ELR (cell line): ENCODE measurements at regions not wholly inside any gene's neighbourhood (a gene's known extent, or its start where the extent isn't known, plus 50 kb on each side); places are given as distances from the start of the nearest gene placed in this dataset.
"Not testable (repeated sequence)": the region's sequence is repeated elsewhere in the genome, so short reads cannot be mapped to it uniquely, and the experiment has no call there.

Experiments
- DNase-seq: peaks from one replicate; pipeline ENCODE4 v3.0.0-alpha.2; 2015; ENCODE audit warnings: low read depth

DNA sequence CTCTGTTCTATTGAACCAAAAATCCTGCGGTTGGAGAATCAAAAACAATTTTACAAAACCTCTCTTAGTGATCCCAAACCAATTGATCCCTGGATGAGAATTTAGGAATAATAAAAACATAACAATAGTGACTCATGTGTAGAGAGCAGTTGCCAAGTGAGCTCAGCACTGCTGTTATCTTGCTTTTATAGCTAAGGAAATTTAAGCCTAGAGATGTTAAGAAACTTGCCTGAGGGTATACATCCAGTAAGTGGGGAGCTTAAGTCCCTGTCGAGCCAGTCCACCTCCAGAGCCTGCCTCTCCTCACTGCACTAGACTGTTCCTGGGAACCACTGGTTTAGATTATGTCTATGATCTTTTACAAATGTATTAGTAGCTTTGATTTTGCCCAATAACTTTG, 358.4 kb upstream of the LMCD1 start:
- no peak for DNase-seq

DNA sequence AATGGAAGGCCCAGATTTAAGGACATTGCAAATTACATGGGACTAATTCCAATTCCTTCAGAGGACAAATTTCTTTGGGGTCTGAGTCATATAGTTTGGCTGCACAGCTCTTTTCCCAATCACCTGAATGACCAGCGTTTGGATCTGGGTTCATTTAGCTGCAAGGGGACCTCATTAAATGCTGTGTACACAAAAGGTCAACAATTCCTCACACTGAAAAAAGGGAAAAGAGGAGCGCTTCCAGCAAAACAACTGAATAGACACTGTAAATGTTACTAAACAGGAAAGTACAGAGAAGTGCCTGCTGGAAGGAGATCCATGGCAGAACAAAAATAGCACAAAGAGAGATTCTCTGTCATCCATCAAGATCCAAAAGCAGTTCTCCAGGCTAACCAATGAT, 356.0 kb upstream of the LMCD1 start:
- no peak for DNase-seq

DNA sequence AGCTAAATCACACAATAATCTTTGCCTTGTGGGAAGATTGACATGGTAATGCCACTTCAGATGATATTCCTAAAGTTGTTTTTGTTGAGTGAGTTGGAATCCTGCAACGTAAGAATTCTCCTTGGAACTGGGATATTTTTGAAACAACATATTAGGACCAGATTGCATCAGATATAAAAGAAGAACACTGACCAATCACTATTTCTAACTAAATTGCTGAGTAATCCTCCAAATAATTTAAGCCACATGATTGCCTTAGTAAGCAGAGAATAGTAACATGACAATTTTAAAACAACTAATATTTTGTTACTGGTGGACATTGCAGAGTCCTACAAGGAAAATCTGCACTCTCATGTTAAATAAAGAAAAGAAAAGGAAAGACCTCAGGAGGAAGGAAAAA, 353.9 kb upstream of the LMCD1 start:
- DNase-seq: no peak

DNA sequence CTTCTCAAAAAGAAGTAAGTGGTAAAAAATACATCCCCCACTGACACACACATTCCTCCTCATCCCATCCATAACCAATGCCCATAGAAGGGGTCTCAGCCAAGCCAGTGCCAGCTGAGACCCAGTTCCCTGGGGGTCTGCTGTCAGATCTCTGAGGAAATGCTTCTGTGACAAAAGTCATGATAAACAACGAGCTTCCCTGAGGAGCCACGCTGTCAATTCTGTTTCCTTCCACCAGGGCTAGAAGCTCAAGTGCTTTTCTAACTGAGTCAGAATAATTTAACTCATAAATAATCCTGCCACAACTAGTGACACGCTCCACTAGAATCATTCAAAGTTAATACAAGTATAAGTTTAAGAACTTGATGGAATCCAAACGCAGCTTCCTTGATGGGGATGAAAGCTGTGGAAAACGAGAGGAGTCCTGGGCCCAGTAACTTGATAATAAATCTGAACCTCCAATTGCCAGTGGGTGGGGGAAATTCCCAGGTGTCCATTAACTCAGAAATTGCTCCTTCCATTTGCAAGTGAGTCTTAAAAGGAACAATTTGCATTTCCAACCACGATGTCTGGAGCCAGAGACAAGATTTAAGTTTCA, 348.7 kb upstream of the LMCD1 start:
- DNase-seq: no peak

DNA sequence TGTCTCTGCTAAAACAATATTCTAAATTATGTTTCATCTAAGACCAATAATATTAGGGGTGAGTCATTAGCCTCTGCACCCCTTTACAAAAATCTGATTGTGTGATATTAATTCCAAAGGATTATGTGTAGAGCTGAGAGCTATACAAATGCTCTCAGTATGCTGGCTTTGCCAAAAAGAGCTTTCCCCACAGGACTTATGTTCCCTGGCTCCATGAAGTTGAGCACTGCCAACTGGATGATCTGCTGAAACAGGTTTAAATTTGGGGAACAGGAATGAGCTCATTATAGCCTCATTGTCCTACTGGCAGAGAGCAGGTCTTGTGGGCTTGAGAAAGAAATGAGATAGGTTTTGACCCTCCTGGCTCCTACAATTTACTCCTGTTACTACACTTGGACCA, 347.8 kb upstream of the LMCD1 start:
- DNase-seq: no peak

DNA sequence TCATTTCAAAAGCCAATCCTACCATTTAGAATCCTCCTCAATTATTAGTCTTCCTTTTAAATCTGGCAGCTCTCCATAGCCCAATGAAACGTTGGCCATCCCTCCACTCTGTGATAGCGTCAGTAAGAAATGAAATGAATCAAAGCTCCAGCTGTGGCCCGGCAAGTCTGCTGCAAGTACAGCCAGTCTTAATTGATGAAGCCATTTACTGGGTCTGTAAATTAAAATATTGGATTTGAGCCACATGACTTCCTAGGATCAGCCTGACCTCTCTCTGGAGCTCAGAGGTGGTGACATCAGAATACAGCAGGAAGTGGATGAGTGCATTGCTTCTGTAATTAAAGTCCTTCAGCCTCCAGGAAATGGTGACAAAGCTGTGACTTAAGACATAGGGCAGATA, 347.0 kb upstream of the LMCD1 start:
- no peak for DNase-seq

DNA sequence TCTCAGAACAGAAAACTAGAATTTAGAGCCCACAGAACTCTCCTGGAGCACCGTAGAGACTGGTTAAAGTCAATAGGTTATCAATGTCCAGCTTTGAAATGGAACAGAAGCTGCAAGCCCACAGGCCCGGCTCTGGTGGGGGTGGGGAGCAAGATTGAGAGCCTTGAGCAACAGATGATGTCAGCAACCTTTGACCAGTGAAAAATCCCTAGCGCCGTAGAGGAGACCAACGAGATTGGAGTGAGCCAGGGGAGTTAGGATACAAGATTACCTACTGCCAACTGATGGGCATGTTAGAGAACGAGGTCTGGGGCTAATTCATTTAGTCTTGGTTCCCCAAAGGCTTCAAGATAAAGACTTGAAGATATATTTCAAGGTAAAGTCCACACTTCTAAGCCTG, 345.5 kb upstream of the LMCD1 start:
- DNase-seq: no peak

DNA sequence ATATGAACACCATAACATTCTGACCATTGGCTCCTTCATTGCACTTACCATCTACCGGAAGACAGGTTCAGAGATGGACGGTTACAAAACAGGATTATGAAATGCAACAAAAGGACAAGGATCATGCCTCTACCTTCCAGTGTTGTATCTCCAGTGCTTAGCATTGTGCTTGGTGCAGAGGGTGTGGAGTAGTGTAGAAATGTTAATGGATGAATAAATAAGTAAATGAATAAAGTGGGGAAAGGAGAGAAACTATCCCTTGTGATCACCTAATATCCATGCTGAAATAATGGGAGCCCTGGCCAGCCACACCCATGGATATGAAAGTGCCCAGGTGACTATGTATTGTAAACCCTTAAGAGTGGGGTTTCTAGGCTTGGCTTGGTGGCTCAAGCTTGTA, 344.8 kb upstream of the LMCD1 start:
- no peak for DNase-seq

DNA sequence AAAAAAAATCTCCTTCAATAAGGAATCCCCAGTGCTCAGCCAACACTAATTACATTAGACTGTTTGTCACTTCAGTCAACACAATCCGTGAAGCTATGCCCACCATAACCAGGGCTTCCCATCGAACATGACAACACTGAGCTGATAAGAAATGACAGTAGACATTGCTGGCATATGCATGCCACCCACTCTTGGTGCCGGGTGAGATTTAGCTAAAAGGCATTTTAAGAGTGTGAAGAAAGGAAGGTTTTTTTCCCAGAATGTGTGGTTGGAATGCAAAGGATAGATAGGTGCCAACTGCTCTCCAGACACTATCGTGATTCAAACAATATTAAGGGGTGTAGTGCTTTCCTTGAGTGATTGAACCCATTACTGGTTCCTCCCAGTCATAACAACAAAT, 344.0 kb upstream of the LMCD1 start:
- no peak for DNase-seq

DNA sequence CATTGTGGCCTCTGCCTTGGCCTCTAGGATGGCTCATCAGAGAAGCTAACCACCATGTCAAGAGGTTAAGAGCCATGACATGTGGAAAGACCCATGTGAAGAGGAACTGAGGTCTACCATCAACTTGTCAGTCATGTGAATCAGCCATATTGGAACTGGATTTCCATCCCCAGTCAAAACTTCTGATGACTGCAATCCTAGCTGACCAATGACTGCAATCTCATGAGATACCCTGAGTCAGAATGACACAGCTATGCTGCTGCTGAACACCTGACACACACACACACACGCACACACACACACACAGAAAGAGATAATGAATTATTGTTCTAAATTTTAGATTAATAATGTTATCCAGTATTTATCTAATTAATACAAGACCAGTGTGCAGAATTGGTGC, 337.5 kb upstream of the LMCD1 start:
- no peak for DNase-seq

DNA sequence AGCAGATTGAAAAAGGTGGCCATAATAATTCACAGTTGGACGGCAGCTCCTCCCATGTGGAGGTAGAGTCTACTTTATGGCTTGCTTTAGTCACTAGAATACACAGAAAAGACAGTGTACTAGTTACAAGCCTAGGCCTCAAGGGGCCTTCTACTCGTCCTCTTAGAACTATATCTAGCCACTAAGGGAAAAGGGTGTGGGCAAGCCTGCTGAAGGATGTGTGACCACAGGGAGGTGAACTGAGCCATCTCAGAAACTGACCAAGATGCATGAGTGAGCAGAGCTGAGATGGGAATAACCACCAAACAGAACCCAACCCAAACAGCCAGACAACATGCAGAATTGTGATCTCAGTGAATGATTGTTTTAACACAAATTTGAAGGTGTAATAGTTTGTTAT, 335.6 kb upstream of the LMCD1 start:
- no peak for DNase-seq

DNA sequence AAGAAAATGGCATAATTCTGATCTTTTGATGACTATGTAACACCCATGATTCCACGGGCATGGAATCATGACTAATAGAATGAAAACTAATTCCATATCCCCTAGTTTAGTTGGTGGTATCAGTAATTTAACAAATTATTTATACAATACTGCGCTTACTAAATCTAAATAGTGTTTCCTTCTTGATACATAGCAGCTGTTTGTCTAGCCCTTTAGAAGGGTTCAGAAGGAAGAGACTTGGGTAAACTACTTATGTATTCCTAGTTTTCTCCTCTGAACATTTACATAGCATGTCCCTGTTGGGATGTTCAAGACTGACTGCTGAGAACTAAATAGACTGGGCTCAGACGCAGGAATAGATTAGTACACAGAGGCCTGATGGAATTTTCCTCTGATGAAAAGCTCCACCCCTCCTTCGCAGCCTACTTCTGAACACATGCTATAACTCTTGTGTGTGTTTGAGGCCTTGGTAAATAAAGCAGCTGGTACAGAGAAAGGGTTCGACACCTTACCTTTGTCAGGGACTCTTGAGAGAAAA, 330.6 kb upstream of the LMCD1 start:
- no peak for DNase-seq

DNA sequence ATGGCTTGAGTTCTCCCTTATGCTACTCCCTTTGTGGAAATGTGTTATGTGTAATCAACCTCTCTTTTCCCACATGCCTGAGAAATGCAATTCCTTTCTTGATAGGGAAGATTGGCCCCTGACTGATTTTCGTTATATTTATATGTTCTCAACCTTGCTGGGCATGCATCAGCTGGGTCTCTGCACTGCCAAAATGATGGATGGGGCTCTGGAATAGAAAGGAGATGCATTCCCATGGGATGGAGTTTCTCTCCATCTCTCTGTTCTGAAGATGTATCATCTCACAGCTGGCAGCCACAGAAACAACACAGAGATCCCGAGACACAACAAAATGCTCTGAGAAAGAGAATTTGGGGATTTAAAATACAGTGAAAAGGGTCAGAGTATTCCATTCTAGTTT, 327.7 kb upstream of the LMCD1 start:
- no peak for DNase-seq

DNA sequence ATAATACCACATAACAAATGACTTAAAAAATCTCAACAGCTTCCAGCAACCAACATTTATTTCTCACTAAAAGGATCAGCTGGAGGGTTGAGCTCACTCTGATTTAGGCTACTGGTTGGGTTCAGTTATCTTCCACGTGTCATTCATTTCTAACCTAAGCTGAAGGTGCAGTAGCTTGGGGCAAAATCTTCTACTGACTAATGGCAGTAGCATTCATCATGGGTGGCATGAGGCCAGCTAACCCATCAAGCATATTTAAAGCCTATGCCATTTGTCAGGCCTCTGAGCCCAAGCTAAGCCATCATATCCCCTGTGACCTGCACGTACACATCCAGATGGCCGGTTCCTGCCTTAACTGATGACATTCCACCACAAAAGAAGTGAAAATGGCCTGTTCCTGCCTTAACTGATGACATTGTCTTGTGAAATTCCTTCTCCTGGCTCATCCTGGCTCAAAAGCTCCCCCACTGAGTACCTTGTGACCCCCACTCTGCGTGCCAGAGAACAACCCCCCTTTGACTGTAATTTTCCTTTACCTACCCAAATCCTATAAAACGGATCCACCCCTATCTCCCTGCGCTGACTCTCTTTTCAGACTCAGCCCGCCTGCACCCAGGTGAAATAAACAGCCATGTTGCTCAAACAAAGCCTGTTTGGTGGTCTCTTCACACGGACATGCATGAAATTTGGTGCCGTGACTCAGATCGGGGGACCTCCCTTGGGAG, 324.7 kb upstream of the LMCD1 start:
- DNase-seq: not testable (repeated sequence)

DNA sequence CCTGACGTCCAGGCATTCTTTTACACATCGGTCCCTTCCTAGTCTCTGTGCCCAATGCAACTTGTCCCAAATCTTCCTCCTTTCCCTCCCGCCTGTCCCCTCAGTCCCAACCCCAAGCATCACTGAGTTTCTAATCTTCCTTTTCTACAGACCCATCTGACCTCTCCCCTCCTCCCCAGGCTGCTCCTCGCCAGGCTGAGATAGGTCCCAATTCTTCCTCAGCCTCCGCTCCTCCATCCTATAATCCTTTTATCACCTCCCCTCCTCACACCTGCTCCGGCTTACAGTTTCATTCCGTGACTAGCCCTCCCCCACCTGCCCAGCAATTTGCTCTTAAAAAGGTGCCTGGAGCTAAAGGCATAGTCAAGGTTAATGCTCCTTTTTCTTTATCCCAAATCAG, 323.1 kb upstream of the LMCD1 start:
- DNase-seq: not testable (repeated sequence)

DNA sequence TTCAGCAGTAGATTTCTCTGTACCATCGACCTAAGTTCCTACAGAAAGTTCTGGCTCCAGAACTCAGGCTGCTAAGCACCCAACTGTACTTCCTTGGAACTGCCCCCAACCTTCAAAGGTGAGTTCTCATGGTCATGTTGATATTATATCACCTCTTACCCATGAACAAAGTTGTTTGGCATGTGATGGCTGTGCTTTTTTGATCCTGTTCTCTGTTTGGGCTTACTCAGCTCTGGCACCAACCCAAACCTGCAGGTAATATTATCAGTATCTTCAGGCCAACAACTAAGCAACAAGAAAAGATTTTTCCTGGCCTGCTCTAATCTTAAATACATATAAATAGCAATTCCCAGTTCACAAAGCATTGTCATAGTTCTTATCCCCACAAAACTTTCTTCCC, 318.7 kb upstream of the LMCD1 start:
- no peak for DNase-seq

DNA sequence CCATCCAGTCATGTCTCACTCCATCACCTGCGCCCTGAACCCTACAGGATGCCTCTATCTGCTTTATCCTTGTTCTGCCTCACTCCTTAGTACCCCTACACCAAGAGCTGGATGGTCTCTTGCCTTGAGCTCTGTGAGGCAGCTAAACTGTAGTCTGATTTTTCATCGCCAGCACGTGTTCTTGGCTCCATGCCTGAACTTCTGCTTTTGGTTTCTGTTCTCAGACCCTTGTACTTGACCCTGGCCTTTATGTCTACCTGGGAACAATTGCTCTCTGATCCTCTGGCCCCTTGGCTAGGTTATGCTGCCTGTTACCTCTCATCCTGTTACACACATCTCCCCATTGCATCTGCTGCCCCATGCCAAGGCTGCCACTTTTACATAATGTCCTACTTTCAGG, 318.0 kb upstream of the LMCD1 start:
- DNase-seq: no peak

DNA sequence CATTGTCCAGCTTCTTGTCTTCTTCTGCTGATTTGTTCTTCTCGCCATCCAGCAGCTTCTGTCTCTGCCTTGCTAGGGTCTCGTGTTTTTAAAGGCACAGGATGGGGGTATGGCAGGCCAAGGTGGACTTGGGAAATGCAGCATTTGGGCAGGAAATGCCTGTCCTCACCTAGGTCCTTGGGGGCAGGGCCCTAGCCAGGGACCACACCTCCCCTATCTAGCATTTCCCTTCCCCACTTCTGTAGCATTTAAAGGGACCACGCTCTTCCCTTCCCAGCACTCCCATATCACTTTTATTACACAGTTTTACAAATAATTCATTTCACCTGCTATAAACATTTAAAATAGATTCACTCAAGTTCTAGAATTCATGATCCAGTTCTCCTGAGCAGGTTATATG, 315.4 kb upstream of the LMCD1 start:
- no peak for DNase-seq

DNA sequence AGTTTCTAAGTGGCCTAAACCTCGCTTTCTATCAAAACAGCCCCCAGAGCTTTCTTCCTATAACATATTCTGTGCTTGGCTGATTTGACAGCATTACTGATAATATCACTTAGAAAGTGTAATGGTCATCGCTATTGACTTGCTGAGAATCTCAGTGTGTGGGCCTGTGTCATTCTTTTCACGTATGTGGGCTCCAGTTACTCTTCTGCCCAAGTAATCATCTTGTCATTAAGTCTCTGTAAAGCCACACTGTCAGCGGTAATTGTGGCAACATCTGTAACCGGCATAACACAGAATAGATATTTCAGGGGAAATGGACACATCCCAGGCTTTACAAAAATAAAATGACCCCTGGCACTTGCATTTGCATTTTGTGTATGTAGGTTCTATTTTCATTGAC, 313.6 kb upstream of the LMCD1 start:
- DNase-seq: no peak

DNA sequence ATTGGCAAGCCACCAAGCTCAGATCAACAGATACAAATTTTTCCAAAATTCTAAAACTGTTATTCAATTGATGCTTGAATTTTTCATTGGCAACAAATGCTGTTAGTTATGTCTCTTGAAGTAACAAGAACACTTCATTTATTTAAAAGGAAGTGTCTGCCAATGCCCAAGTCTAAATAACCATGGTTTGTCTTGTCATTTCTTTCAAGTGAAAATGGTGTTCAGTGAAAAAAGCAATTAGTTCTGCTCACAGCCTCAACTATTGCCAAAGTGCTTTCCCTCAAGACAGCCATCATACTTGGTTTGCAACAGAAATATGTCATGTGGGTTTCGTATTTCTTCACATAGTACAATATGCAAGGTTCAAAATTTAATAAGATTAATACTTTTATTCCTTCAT, 312.6 kb upstream of the LMCD1 start:
- DNase-seq: no peak

DNA sequence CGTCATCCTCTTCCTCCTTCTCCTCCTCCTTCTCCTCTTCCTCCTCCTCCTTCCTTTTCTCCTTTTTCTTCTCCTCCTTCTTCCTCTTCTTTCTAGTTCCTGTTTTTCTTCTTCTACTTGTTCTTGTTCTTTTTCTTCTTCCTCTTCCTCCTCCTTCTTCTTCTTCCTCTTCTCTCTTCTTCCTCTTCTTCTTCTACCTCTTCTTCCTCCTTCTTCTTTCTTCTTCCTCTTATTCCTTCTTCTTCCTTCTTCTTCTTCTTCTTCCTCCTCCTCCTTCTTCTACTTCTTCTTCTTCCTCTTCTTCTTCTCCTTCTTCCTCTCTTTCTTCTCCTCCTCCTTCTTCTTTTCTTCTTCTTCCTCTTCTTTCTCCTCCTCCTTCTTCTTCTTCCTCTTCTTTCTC, 310.2 kb upstream of the LMCD1 start:
- no peak for DNase-seq

DNA sequence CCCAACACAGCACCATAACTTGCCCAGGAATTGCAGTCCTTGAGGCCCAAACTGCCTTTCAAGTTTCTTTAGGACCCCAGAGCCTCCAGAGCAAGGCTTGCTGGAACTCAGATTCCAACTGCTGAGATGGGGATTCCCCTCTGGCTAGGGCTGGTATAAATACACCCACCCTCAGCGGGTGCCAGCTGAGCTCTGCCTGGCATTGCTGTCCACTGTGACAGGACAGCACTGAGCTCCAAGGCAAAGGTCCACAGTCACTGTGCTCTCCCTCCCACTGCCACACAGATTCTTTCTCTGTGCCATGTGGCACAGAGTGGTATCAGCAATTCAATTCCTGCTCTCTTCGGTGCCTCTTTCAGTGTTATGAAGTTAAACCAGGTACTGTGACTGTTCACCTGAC, 304.2 kb upstream of the LMCD1 start:
- DNase-seq: no peak

DNA sequence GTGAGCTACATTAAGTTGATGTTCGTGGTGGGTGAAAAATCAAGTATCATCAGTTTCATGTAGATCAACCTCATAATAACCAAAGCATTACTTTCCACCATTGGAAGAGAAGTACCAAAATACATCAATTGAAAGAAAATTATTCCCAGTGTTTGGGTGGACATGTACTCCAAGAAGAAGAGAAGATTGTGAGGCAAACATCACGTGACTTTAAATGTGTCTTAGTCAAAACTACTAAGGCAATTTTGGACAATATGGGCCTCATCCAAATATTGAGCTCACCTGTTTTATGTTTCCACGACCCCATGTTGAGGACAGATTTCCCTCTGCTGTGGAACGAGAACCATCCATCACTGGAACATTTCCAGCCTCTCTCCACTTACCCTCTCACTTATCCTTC, 303.0 kb upstream of the LMCD1 start:
- no peak for DNase-seq

DNA sequence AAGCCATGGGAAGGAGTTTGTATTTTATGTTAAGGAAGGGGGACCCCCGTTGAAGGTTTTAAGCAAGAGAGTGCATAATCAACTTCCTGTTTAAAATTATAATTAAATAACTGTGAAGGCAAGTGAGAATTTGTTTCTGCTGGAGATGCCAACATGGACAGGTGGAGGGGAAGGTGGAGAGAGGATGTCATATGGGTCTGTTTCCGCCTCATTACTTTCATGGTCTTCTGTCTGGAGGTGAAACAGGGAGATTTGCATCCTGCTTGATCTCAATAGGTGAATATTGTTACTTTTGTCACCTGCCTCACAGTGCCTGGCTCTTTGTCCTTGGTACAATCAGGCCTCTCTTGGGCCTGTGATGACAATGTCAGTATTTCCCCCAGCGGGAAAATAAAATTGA, 300.6 kb upstream of the LMCD1 start:
- DNase-seq: no peak
